ENCODE measurements at regions not wholly inside any gene's neighbourhood (a gene's known extent, or its start where the extent isn't known, plus 50 kb on each side); places are given as distances from the start of the nearest gene placed in this dataset.

DNA sequence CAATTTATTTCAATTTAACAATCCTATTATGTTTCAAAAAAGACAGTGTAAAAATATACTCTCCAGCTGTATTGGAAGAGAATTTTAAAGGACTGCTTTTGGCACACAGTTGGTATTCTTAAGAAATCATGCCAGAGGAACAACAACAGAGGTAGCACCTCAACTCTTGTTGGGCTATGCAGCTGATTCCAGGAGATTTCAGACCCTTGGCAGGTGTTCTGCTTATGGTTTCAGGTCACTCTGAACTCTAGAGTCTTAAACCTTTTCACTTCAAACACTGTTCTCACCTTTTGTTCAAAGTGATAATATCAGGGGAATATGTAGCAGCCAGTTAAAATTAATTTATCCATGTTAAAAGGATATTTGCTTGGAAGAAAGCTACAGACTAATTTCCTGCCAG is 160.1 kb downstream of the PFKFB3 start:
- Histone ChIP-seq H2AFZ (ENCODE audit: low read length) (no peak overlapping the region), H3K27me3 (ENCODE audit: control insufficient read depth, insufficient read depth, low read length) (no peaks in the 10 kb centered on the region), H3K4me1 (ENCODE audit: control insufficient read depth, extremely low read depth, insufficient read depth, low read length) (no peaks in the 10 kb centered on the region), H3K36me3 (ENCODE audit: control insufficient read depth, insufficient read depth, low read length) (no peaks in the 10 kb centered on the region), H4K20me1 (ENCODE audit: control insufficient read depth, extremely low read depth, insufficient read depth, low read length) (no peaks in the 10 kb centered on the region), H3K4me2 (ENCODE audit: extremely low read depth, insufficient read depth, low read length) (no peak overlapping the region), H3K4me3 (replicated peaks in 1 of 4; ENCODE audit: control extremely low read depth in 1 of 4, insufficient read depth in 1 of 4, low read depth in 3 of 4, low read length in 4 of 4) (no peak overlapping the region), H3K9me3 (ENCODE audit: control insufficient read depth, insufficient read depth, low read depth, low read length) (no peaks in the 10 kb centered on the region), H3K79me2 (ENCODE audit: control insufficient read depth, insufficient read depth, low read length) (no peaks in the 10 kb centered on the region), H3K9ac (ENCODE audit: insufficient read depth, low read length) (no peak overlapping the region), H3K27ac (ENCODE audit: insufficient read depth, low read length) (no peak overlapping the region)
- TF ChIP-seq, protein P1, sequence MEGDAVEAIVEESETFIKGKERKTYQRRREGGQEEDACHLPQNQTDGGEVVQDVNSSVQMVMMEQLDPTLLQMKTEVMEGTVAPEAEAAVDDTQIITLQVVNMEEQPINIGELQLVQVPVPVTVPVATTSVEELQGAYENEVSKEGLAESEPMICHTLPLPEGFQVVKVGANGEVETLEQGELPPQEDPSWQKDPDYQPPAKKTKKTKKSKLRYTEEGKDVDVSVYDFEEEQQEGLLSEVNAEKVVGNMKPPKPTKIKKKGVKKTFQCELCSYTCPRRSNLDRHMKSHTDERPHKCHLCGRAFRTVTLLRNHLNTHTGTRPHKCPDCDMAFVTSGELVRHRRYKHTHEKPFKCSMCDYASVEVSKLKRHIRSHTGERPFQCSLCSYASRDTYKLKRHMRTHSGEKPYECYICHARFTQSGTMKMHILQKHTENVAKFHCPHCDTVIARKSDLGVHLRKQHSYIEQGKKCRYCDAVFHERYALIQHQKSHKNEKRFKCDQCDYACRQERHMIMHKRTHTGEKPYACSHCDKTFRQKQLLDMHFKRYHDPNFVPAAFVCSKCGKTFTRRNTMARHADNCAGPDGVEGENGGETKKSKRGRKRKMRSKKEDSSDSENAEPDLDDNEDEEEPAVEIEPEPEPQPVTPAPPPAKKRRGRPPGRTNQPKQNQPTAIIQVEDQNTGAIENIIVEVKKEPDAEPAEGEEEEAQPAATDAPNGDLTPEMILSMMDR (conservative IDR thresholded peaks at IDR 0.05 in 1 of 2, IDR thresholded peaks at IDR 0.05 in 1 of 2; ENCODE audit: low read depth in 1 of 2, low read length in 2 of 2): no peak
- no peak for DNase-seq (ENCODE audit: low read depth in 2 of 2)

DNA sequence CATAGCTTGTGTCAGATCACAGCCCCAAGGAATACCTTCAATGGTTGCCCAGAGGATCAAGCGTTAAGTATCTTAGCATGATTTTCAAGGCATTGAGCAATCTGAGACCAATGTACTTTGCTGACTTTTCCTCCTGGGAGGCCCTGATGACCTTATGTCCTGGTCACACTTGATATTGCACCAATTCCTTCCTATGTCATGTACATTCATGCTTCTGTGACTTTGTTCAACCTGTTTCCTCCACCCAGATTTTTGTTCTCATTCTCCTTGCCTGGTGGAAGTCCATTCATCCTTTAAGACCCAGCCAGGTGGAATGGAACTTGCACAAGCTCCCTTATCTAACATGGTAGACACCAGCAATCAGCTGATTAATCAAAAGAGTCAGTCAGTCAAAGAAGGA is 160.8 kb downstream of the PFKFB3 start:
- no peaks in the 10 kb centered on the region for H3K36me3 ChIP-seq (ENCODE audit: control insufficient read depth, insufficient read depth, low read length)
- no peak overlapping the region for H3K4me2 ChIP-seq (ENCODE audit: extremely low read depth, insufficient read depth, low read length)
- no peak for DNase-seq (ENCODE audit: low read depth in 2 of 2)
- H2AFZ ChIP-seq (ENCODE audit: low read length): no peak overlapping the region
- TF ChIP-seq, protein P1 (conservative IDR thresholded peaks at IDR 0.05 in 1 of 2, IDR thresholded peaks at IDR 0.05 in 1 of 2; ENCODE audit: low read depth in 1 of 2, low read length in 2 of 2): no peak
- no peak for TF ChIP-seq EZH2 (IDR thresholded peaks at IDR 0.05; ENCODE audit: low read length, missing control alignments)
- H3K27ac ChIP-seq (ENCODE audit: insufficient read depth, low read length): no peak overlapping the region
- no peaks in the 10 kb centered on the region for H3K4me1 ChIP-seq (ENCODE audit: control insufficient read depth, extremely low read depth, insufficient read depth, low read length)
- H3K9ac ChIP-seq (ENCODE audit: insufficient read depth, low read length): no peak overlapping the region
- no peaks in the 10 kb centered on the region for H4K20me1 ChIP-seq (ENCODE audit: control insufficient read depth, extremely low read depth, insufficient read depth, low read length)
- no peak overlapping the region for H3K4me3 ChIP-seq (replicated peaks in 1 of 4; ENCODE audit: control extremely low read depth in 1 of 4, insufficient read depth in 1 of 4, low read depth in 3 of 4, low read length in 4 of 4)
- H3K27me3 ChIP-seq (ENCODE audit: control insufficient read depth, insufficient read depth, low read length): no peaks in the 10 kb centered on the region
- H3K9me3 ChIP-seq (ENCODE audit: control insufficient read depth, insufficient read depth, low read depth, low read length): no peaks in the 10 kb centered on the region
- H3K79me2 ChIP-seq (ENCODE audit: control insufficient read depth, insufficient read depth, low read length): no peaks in the 10 kb centered on the region

DNA sequence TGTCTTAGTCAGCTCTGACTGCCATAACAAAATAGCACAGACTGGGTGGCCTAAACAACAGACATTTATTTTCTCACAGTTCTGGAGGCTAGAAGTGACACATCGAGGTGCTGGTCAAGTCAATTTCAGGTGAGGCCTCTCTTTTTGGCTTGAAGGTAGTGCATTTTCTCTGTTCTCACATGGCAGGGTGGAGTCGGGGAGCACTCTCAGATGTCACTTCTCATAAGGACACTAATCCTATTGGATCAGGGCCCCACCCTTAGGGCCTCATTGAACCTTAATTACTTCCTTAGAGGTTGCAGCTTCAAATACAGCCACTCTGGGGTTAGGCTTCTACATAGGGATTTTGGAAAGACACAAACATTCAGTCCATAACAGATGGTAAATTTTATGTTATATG is 161.6 kb downstream of the PFKFB3 start:
- no peaks in the 10 kb centered on the region for H3K27me3 ChIP-seq (ENCODE audit: control insufficient read depth, insufficient read depth, low read length)
- no peaks in the 10 kb centered on the region for H3K79me2 ChIP-seq (ENCODE audit: control insufficient read depth, insufficient read depth, low read length)
- TF ChIP-seq EZH2 (IDR thresholded peaks at IDR 0.05; ENCODE audit: low read length, missing control alignments): no peak
- TF ChIP-seq, protein P1 (conservative IDR thresholded peaks at IDR 0.05 in 1 of 2, IDR thresholded peaks at IDR 0.05 in 1 of 2; ENCODE audit: low read depth in 1 of 2, low read length in 2 of 2): no peak
- no peak overlapping the region for H2AFZ ChIP-seq (ENCODE audit: low read length)
- no peaks in the 10 kb centered on the region for H3K36me3 ChIP-seq (ENCODE audit: control insufficient read depth, insufficient read depth, low read length)
- H3K4me3 ChIP-seq (replicated peaks in 1 of 4; ENCODE audit: control extremely low read depth in 1 of 4, insufficient read depth in 1 of 4, low read depth in 3 of 4, low read length in 4 of 4): no peak overlapping the region
- H4K20me1 ChIP-seq (ENCODE audit: control insufficient read depth, extremely low read depth, insufficient read depth, low read length): no peaks in the 10 kb centered on the region
- H3K9me3 ChIP-seq (ENCODE audit: control insufficient read depth, insufficient read depth, low read depth, low read length): no peaks in the 10 kb centered on the region
- no peak overlapping the region for H3K27ac ChIP-seq (ENCODE audit: insufficient read depth, low read length)
- no peak overlapping the region for H3K4me2 ChIP-seq (ENCODE audit: extremely low read depth, insufficient read depth, low read length)
- no peak for DNase-seq (ENCODE audit: low read depth in 2 of 2)
- H3K4me1 ChIP-seq (ENCODE audit: control insufficient read depth, extremely low read depth, insufficient read depth, low read length): no peaks in the 10 kb centered on the region
- H3K9ac ChIP-seq (ENCODE audit: insufficient read depth, low read length): no peak overlapping the region
